ENCODE measurements at regions not wholly inside any gene's neighbourhood (a gene's known extent, or its start where the extent isn't known, plus 50 kb on each side); places are given as distances from the start of the nearest gene placed in this dataset.

DNA sequence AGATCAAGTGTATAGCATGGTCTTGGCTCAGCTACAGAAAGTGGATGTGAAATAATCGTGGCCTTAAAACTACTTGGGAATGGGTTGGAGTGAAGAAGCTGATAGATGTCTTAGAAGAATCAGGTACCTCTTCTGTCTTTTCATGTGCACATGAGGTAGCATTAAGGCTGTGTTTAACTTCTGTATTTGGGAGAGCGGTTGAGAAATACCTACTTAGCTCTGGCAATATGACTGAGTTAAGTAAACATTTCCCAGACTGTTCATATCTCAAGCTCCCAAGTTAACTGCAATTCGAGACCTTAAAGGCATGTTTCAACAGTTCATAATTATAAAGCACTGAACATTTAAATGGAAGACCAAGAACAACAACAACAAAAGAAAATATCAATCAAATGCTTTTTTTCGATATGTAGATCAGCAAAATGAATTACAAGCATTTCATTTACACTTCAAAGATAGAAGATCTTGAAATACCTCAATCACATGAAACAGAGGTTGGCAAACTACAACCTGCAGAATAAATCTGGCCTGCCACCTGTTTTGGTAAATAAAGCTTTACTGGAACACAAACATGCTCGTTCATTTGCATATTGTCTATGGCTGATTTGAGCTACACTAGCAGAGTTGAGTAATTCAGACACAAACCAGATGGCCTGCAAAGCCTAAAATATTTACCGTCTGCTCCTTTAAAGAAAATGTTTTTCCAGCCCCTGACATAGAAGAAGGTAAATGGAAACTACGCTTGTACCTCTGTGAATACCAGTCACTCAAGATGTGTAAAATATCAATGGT lies 337.1 kb upstream of the GLI3 start:
- TF ChIP-seq, protein P1, sequence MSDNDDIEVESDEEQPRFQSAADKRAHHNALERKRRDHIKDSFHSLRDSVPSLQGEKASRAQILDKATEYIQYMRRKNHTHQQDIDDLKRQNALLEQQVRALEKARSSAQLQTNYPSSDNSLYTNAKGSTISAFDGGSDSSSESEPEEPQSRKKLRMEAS (IDR thresholded peaks at IDR 0.05): no peak
- TF ChIP-seq NANOG (IDR thresholded peaks at IDR 0.05; ENCODE audit: insufficient read depth, low read depth, low read length, poor library complexity, severe bottlenecking): no peak
- no peak for TF ChIP-seq SP4 (IDR thresholded peaks at IDR 0.05; ENCODE audit: low read length)
- TF ChIP-seq, protein P2, sequence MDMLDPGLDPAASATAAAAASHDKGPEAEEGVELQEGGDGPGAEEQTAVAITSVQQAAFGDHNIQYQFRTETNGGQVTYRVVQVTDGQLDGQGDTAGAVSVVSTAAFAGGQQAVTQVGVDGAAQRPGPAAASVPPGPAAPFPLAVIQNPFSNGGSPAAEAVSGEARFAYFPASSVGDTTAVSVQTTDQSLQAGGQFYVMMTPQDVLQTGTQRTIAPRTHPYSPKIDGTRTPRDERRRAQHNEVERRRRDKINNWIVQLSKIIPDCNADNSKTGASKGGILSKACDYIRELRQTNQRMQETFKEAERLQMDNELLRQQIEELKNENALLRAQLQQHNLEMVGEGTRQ (IDR thresholded peaks at IDR 0.05; ENCODE audit: low read length): no peak
- TF ChIP-seq GABPA (IDR thresholded peaks at IDR 0.05; ENCODE audit: borderline replicate concordance, insufficient read depth, low read length): no peak
- TF ChIP-seq BACH1 (IDR thresholded peaks at IDR 0.05; ENCODE audit: low read length): no peak
- TF ChIP-seq CBX8 (IDR thresholded peaks at IDR 0.05; ENCODE audit: borderline replicate concordance, low read depth, low read length): no peak
- Histone ChIP-seq H4K91ac (replicated peaks; ENCODE audit: insufficient read length, low read length) (no peak overlapping the region), H3K9ac (replicated peaks in 1 of 4; ENCODE audit: extremely low read depth in 1 of 4, low read depth in 3 of 4, low read length in 3 of 4) (no peak overlapping the region), H3K27me3 (replicated peaks in 1 of 4; ENCODE audit: control insufficient read depth in 3 of 4, extremely low read depth in 1 of 4, insufficient read depth in 3 of 4, low read length in 3 of 4) (no peaks in the 10 kb centered on the region), H2AFZ (ENCODE audit: low read length) (no peak overlapping the region), H2BK12ac (ENCODE audit: low read depth, low read length) (no peak overlapping the region), H4K8ac (ENCODE audit: extremely low read depth, insufficient read depth, low read length) (no peak overlapping the region), H3K79me1 (ENCODE audit: low read depth, low read length) (no peaks in the 10 kb centered on the region), H3K9me3 (ENCODE audit: insufficient read depth in 2 of 2, low read depth in 1 of 2, low read length in 1 of 2) (peaks cover 0 to 2% of the 10 kb centered on the region in 2 experiments; a peak in 1 of 4 replicates), H3K14ac (ENCODE audit: insufficient read length) (no peak overlapping the region), H2BK20ac (ENCODE audit: low read length) (no peak overlapping the region), H2BK15ac (ENCODE audit: low read length) (no peak overlapping the region), H3K4ac (replicated peaks; ENCODE audit: insufficient read length, low read depth, low read length) (no peak overlapping the region), H2BK5ac (ENCODE audit: low read depth, low read length) (no peak overlapping the region), H3K23me2 (ENCODE audit: low read depth, low read length) (no peaks in the 10 kb centered on the region; the same call in 1 of the 2 replicates), H4K5ac (ENCODE audit: insufficient read length, low read depth, low read length) (no peak overlapping the region), H3K36me3 (ENCODE audit: control insufficient read depth in 2 of 4, insufficient read depth in 4 of 4, low read length in 3 of 4) (no peaks in the 10 kb centered on the region), H3K79me2 (ENCODE audit: control insufficient read depth in 1 of 2, insufficient read depth in 2 of 2, low read length in 2 of 2) (no peaks in the 10 kb centered on the region), H3K56ac (replicated peaks; ENCODE audit: insufficient read length, low read depth, low read length) (no peak overlapping the region), H2AK5ac (ENCODE audit: low read depth, low read length) (no peak overlapping the region), H2BK120ac (replicated peaks; ENCODE audit: low read depth, low read length) (no peak overlapping the region), H3K4me2 (ENCODE audit: insufficient read depth in 1 of 2, low read depth in 2 of 2, low read length in 2 of 2) (no peak overlapping the region), H3K18ac (ENCODE audit: extremely low read depth, low read length) (no peak overlapping the region), H3K27ac (ENCODE audit: low read depth, low read length) (no peak overlapping the region), H3K23ac (ENCODE audit: insufficient read length) (no peak overlapping the region), H3K4me3 (ENCODE audit: extremely low read depth in 1 of 4, insufficient read depth in 2 of 4, low read depth in 3 of 4, low read length in 4 of 4) (no peak overlapping the region), H4K20me1 (replicated peaks in 1 of 2; ENCODE audit: control insufficient read depth in 1 of 2, insufficient read depth in 2 of 2, low read length in 2 of 2) (no peaks in the 10 kb centered on the region), H3K4me1 (replicated peaks in 1 of 4; ENCODE audit: control insufficient read depth in 3 of 4, insufficient read depth in 4 of 4, low read length in 3 of 4) (no peaks in the 10 kb centered on the region)
- FAIRE-seq (no peak), DNase-seq (ENCODE audit: low read depth in 1 of 2, low spot score in 2 of 2) (no peak)
- WGBS, 2 experiments (ENCODE audit: extremely low coverage in 1 of 2, insufficient coverage in 1 of 2, insufficient read length in 1 of 2, insufficient replicate concordance in 2 of 2, low coverage in 1 of 2, low lambda C conversion rate in 2 of 2, missing lambda C conversion rate in 1 of 2): 91% methylated on average over 7 of the region's 7 CpGs; no CpG with 5 or more reads in 1 of the 2 experiments
- CTCF ChIA-PET (ENCODE audit: partially characterized antibody): interaction anchor here (0.6 to 5.2 kb wide), 24 partner anchors 10 to 631 kb away, joined by 3 to 40 read pairs (median 4); no protein-coding TSS in a partner anchor
- POLR2A ChIA-PET (ENCODE audit: partially characterized antibody): no interaction called here

Data from H1 (cell line).